ENCODE measurements at regions not wholly inside any gene's neighbourhood (a gene's known extent, or its start where the extent isn't known, plus 50 kb on each side); places are given as distances from the start of the nearest gene placed in this dataset.

DNA sequence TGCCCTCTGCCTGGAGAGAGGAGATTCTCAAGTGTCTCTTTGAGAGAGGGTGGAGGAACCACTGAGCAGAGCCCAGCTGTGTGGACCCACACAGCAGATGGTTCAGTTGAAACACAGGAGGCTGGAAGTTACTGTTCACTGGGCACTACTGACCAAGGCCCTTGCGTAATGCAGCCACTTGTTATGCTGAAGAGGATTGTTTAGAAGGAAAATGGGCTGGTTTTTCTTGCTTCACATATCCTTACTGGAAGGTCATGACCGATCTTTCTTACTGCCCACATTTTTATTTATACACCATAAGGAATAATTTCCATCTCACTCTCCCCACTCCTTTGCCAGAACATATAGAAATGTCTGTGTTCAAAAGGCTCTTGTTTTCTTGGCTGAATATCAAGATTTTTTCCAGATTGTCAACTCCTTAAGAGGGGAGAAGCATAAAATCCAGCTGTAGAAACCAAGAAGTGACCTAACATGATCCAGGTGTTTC is 375.1 kb upstream of the DDHD1 start:
- DNase-seq (ENCODE audit: low read depth in 2 of 3, low spot score in 2 of 3): no peak

DNA sequence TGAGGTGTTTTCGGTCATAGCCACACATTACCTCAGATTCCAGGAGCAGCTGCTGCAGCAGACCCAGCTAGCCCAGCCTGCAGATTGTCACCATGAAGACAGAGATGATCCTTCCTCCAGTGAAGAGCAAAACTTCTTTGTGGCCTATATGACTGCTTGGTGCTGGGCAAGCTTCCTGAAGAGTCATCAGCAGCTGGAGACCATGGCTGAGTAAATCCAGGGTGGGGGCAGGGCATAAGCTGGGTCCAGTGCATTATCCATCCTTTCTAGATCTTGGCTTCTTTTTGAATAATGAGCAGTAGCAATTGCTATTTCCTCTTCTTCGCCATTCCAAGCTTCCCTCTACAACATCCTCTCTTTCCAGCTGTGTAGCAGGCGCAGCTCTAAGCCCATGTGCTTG is 373.1 kb upstream of the DDHD1 start:
- no peak for DNase-seq (ENCODE audit: low read depth in 2 of 3, low spot score in 2 of 3)

GRCh38 chr14:53525608-53526007 is 372.5 kb upstream of the DDHD1 start:
- DNase-seq (ENCODE audit: low read depth in 2 of 3, low spot score in 2 of 3): no peak

- DNase-seq (ENCODE audit: low read depth in 2 of 3, low spot score in 2 of 3): no peak
Observed at GRCh38 chr14:53524391-53524790, 371.3 kb upstream of the DDHD1 start.

- no peak for DNase-seq (ENCODE audit: low read depth in 2 of 3, low spot score in 2 of 3)
Observed at GRCh38 chr14:53523226-53523625, 370.1 kb upstream of the DDHD1 start.

DNA sequence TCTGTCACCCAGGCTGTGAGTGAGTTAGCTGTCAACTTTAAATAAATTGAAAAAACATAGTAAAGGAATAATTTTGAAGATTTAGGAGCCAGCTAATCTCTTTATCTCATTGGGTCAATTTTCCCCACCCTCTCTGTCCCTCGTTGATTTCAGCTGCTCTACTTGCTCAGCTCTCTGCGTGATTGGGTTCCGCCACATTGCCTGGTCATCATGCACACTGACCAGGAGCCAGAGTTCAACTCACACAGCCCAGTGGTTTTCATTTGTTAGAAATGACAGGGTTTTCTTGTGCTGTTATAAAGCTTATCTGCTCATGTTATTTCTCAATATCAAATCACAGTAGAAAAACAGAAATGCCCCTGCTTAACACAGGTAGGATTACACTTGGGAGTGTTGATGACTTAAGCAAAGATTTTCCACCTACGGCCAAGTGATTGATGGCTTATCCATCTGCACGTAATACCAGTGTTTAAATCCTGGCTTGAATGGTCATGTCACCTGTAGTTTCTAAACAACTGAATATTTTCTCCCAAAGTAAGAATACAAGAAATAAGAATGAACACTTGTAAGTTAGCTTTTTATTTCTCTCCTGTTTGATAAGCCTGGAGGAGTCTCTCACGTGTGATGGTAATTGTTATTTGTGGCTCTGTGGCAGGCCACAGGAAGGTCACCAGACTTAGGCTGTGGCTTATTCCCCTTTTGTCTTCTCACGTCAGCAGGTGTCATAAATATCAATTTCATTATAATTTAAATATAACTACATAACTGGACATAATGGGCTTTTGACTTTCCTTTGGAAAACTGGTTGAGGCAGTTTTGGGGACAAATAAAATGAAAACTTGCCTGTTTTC is 367.2 kb upstream of the DDHD1 start:
- no peak for DNase-seq (ENCODE audit: low read depth in 2 of 3, low spot score in 2 of 3)

- no peak for DNase-seq (ENCODE audit: low read depth in 2 of 3, low spot score in 2 of 3)
Observed at GRCh38 chr14:53519137-53519536, 366.0 kb upstream of the DDHD1 start.

GRCh38 chr14:53517270-53517960 is 364.3 kb upstream of the DDHD1 start:
- DNase-seq (ENCODE audit: low read depth in 2 of 3, low spot score in 2 of 3): peak in 1 of 3 donors; percentile 1

DNA sequence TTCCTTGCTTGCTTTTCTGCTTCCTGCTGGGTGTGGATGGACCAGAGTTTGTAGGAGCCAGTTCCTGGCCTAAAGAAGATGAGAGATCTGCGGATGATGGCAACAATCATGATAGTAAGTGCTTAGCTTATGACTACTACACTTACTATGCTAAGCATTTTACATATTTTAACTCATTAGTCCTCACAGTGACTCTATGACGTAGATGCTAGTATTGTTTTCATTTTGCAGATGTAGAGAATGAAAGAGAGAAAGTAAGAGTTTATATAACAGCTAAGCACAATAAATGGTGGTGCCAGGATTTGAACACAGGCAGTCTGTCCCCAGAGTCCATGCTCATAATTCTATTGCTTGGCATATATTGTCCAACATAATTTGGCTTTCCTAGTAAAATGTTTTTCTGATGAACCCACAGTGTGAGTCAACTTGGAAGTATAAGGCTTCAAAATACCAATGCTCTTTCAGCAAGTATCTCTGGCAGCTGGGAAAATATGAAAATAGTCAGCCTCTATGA is 363.2 kb upstream of the DDHD1 start:
- no peak for DNase-seq (ENCODE audit: low read depth in 2 of 3, low spot score in 2 of 3)

- DNase-seq (ENCODE audit: low read depth in 2 of 3, low spot score in 2 of 3): peak in 2 of 3 donors; percentile 3 to 48
Observed at GRCh38 chr14:53515276-53515675, 362.2 kb upstream of the DDHD1 start.

DNA sequence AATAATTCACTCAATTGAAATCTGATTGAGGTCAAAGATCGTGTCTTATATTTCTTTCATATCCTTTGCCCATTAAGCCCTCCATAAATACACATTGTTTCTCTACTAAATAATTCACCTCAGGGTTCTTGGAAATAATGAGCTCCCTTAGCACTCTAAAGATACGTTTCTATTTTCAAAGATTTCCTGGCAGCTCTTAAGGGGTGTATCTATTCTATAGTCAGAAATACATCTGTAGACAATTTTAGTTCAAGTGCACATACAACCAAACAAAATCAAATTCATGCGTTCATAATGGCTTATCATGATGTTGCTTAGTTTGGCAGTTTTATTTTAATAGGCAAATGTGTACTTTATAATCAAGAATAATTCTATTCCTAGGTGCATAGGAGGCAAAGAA is 361.1 kb upstream of the DDHD1 start:
- DNase-seq (ENCODE audit: low read depth in 2 of 3, low spot score in 2 of 3): no peak

DNA sequence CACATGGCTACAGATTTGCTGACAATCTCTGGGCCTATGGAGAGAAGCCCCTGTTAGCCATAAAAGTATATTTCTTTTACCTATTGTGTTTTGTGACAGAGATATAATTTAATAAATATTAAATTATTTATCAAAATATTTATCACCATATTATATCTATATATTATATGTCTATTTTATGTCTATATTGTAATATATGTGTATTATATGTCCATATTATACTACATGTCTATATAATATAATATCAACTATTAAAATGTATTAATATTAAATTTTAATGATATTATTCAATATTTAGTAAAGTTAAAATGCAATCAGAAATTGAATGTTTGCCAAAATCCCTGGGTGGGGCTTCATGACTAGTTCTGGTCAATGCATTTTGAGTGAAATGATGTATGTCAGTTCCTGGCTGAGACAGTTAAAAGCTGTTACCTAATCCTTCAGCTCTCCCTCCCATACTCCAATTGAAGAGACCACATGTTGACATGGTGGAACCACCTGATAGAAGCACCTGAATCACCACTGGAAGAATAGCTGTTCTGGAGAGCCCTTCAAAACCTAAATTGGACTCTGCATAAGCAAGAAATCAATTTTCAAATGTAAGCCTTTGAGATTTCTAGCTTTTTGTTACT is 357.3 kb upstream of the DDHD1 start:
- DNase-seq (ENCODE audit: low read depth in 2 of 3, low spot score in 2 of 3): no peak

GRCh38 chr14:53509276-53510244 is 356.4 kb upstream of the DDHD1 start:
- no peak for DNase-seq (ENCODE audit: low read depth in 2 of 3, low spot score in 2 of 3)

- no peak for DNase-seq (ENCODE audit: low read depth in 2 of 3, low spot score in 2 of 3)
Observed at GRCh38 chr14:53501361-53502211, 348.5 kb upstream of the DDHD1 start.

GRCh38 chr14:53500191-53500590 is 347.1 kb upstream of the DDHD1 start:
- no peak for DNase-seq (ENCODE audit: low read depth in 2 of 3, low spot score in 2 of 3)

- DNase-seq (ENCODE audit: low read depth in 2 of 3, low spot score in 2 of 3): no peak
Observed at GRCh38 chr14:53496668-53497067, 343.5 kb upstream of the DDHD1 start.

- DNase-seq (ENCODE audit: low read depth in 2 of 3, low spot score in 2 of 3): no peak
Observed at GRCh38 chr14:53495846-53496343, 342.8 kb upstream of the DDHD1 start.

- DNase-seq (ENCODE audit: low read depth in 2 of 3, low spot score in 2 of 3): no peak
Observed at GRCh38 chr14:53494587-53494986, 341.5 kb upstream of the DDHD1 start.

DNA sequence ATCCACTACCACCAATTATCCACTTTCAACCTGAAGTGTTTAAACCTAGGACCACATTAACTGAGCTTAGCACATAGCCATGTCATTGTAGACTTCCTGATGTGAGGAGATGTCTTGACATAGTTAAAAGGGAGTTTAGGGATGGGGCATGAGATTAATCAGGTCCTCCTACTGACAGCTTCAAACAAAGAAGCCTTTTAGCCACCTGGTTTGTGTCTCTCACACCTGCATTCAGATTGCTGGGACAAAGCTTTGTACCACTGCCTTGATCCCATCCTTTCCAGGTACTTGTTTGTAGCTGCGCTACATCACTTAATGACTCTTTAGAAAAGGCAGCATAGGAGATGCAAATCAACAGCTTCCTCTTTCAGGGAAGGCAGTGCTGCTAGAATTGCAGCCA is 340.7 kb upstream of the DDHD1 start:
- DNase-seq (ENCODE audit: low read depth in 2 of 3, low spot score in 2 of 3): no peak
